Suprapubic skin (tissue), 4 donors: ENCODE measurements at regions not wholly inside any gene's neighbourhood (a gene's known extent, or its start where the extent isn't known, plus 50 kb on each side); places are given as distances from the start of the nearest gene placed in this dataset.

Experiments
- DNase-seq, 2 donors: peaks; one replicate each; pipeline ENCODE4 v3.0.0-alpha.2; 2019; ENCODE audit warnings: low spot score in 2 of 2
- H3K27ac ChIP-seq: fragments of 200-600 bp; sonication (generic); one replicate; pipeline ENCODE4 v1.5.1; 2019
- H3K27me3 ChIP-seq: fragments of 200-600 bp; sonication (generic); one replicate; pipeline ENCODE4 v1.5.1; 2019
- H3K36me3 ChIP-seq: fragments of 200-600 bp; sonication (generic); one replicate; pipeline ENCODE4 v1.5.1; 2019
- H3K4me1 ChIP-seq: fragments of 200-600 bp; sonication (generic); one replicate; pipeline ENCODE4 v1.5.1; 2019
- H3K4me3 ChIP-seq: fragments of 200-600 bp; sonication (generic); one replicate; pipeline ENCODE4 v1.5.1; 2019; ENCODE audit warnings: mild to moderate bottlenecking
- H3K9me3 ChIP-seq: fragments of 200-600 bp; sonication (generic); one replicate; pipeline ENCODE4 v1.5.1; 2019
- CTCF ChIP-seq, 2 donors: fragments of 200-600 bp in 1 of 2; fragments of 450-650 bp in 1 of 2; sonication (generic) in 1 of 2; IDR thresholded peaks; one replicate each; pipeline ENCODE4 v1.5.1; 2016 to 2019; ENCODE audit warnings: antibody characterized with exemption in 2 of 2, mild to moderate bottlenecking in 1 of 2, moderate library complexity in 1 of 2
- EP300 ChIP-seq: sonication (generic); formaldehyde crosslinking; IDR thresholded peaks from one replicate; pipeline ENCODE4 v1.6.1; 2017; ENCODE audit warnings: antibody characterized with exemption
- POLR2A ChIP-seq, 2 donors: fragments of 450-650 bp; IDR thresholded peaks; one replicate each; pipeline ENCODE4 v1.6.1; 2017; ENCODE audit warnings: antibody characterized with exemption in 2 of 2, mild to moderate bottlenecking in 2 of 2, moderate library complexity in 2 of 2
- POLR2AphosphoS5 ChIP-seq, 3 donors: sonication (generic); formaldehyde crosslinking; IDR thresholded peaks; one replicate each; pipeline ENCODE4 v1.6.1; 2017; ENCODE audit warnings: antibody characterized with exemption in 3 of 3
- WGBS: methylation state at CpG from one replicate; pipeline ENCODE4 v1.1.5; 2018; 5-methylcytosine and 5-hydroxymethylcytosine counted together

- Histone ChIP-seq H3K4me3 (no peak overlapping the region), H3K27me3 (no peaks in the 10 kb centered on the region), H3K27ac (no peak overlapping the region), H3K36me3 (no peaks in the 10 kb centered on the region), H3K9me3 (no peaks in the 10 kb centered on the region), H3K4me1 (peaks cover 14% of the 10 kb centered on the region)
- WGBS, result 63% methylated on average over 9 of the region's 9 CpGs
- DNase-seq, result no peak
- TF ChIP-seq EP300 (no peak), CTCF (IDR thresholded peaks at IDR 0.05) (no peak), POLR2A (IDR thresholded peaks at IDR 0.05) (no peak)
These were observed 85.8 kb downstream of the ATP23 start for GRCh38 chr12:58026897-58027891.

- TF ChIP-seq CTCF (IDR thresholded peaks at IDR 0.05) (no peak), POLR2AphosphoS5 (IDR thresholded peaks at IDR 0.05) (no peak), POLR2A (IDR thresholded peaks at IDR 0.05) (no peak), EP300 (no peak)
- Histone ChIP-seq H3K4me1 (peaks cover 14% of the 10 kb centered on the region), H3K27ac (no peak overlapping the region), H3K9me3 (no peaks in the 10 kb centered on the region), H3K27me3 (no peaks in the 10 kb centered on the region), H3K4me3 (no peak overlapping the region), H3K36me3 (no peaks in the 10 kb centered on the region)
- 48% methylated on average over 3 of the region's 3 CpGs for WGBS
- DNase-seq, result no peak
These were observed 86.9 kb downstream of the ATP23 start for GRCh38 chr12:58028294-58028693.

- H3K36me3 ChIP-seq, result no peaks in the 10 kb centered on the region
- H3K27ac ChIP-seq, result no peak overlapping the region
- H3K4me3 ChIP-seq, result no peak overlapping the region
- H3K4me1 ChIP-seq, result peaks cover 19% of the 10 kb centered on the region
- no peak for TF ChIP-seq CTCF (IDR thresholded peaks at IDR 0.05)
- no peak for TF ChIP-seq EP300
- no peak for TF ChIP-seq POLR2AphosphoS5 (IDR thresholded peaks at IDR 0.05)
- no peak for TF ChIP-seq POLR2A (IDR thresholded peaks at IDR 0.05)
- WGBS, result 74% methylated on average over 1 of the region's 1 CpG
- no peak for DNase-seq
- H3K9me3 ChIP-seq, result no peaks in the 10 kb centered on the region
- H3K27me3 ChIP-seq, result no peaks in the 10 kb centered on the region
These were observed 87.9 kb downstream of the ATP23 start for GRCh38 chr12:58029260-58029659.

- Histone ChIP-seq H3K4me3 (no peak overlapping the region), H3K4me1 (peaks cover 22% of the 10 kb centered on the region), H3K36me3 (no peaks in the 10 kb centered on the region), H3K27me3 (no peaks in the 10 kb centered on the region), H3K9me3 (no peaks in the 10 kb centered on the region), H3K27ac (peak overlapping the region; percentile 50)
- 39% methylated on average over 4 of the region's 4 CpGs for WGBS
- no peak for TF ChIP-seq EP300
- no peak for TF ChIP-seq CTCF (IDR thresholded peaks at IDR 0.05)
- no peak for TF ChIP-seq POLR2A (IDR thresholded peaks at IDR 0.05)
- TF ChIP-seq POLR2AphosphoS5 (IDR thresholded peaks at IDR 0.05), result no peak
- no peak for DNase-seq
These were observed 89.4 kb downstream of the ATP23 start for GRCh38 chr12:58030566-58031279.

GRCh38 chr12:58032156-58032555 lies 90.8 kb downstream of the ATP23 start:
- whole genome bisulfite sequencing, result 93% methylated on average over 3 of the region's 3 CpGs
- H3K27ac ChIP-seq, result no peak overlapping the region

More at GRCh38 chr12:58032156-58032555, 90.8 kb downstream of the ATP23 start:
- TF ChIP-seq POLR2AphosphoS5 (IDR thresholded peaks at IDR 0.05), result no peak
- no peak for TF ChIP-seq CTCF (IDR thresholded peaks at IDR 0.05)
- TF ChIP-seq POLR2A (IDR thresholded peaks at IDR 0.05), result no peak
- no peak for TF ChIP-seq EP300
- H3K9me3 ChIP-seq, result no peaks in the 10 kb centered on the region
- H3K4me3 ChIP-seq, result no peak overlapping the region
- no peaks in the 10 kb centered on the region for H3K27me3 ChIP-seq
- peaks cover 18% of the 10 kb centered on the region for H3K4me1 ChIP-seq
- H3K36me3 ChIP-seq, result no peaks in the 10 kb centered on the region
- DNase-seq, result no peak
